ENCODE measurements at regions not wholly inside any gene's neighbourhood (a gene's known extent, or its start where the extent isn't known, plus 50 kb on each side); places are given as distances from the start of the nearest gene placed in this dataset.

DNA sequence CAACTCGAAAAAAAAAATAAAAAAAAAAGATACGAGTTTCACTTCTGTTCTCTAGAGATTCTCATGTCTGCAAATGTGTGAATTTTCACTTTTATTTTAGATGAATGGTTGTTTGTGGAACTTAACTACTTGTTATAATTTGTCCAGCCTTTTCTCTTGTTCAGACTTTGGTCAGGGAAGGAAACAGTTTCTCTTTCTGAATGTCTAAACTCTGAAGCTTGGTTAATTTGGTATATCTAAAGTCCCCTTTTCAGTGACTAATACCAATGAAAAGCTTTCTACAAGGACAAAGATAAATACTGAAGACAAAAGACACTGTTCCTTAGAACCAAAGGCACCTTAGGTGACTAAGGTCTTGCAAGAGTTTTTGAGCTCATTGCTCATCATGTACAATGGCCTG is 144.4 kb upstream of the PIEZO2 start:
- H3K9me3 ChIP-seq (ENCODE audit: insufficient read depth, low read length) = no peaks in the 10 kb centered on the region
- TF ChIP-seq, protein P1, sequence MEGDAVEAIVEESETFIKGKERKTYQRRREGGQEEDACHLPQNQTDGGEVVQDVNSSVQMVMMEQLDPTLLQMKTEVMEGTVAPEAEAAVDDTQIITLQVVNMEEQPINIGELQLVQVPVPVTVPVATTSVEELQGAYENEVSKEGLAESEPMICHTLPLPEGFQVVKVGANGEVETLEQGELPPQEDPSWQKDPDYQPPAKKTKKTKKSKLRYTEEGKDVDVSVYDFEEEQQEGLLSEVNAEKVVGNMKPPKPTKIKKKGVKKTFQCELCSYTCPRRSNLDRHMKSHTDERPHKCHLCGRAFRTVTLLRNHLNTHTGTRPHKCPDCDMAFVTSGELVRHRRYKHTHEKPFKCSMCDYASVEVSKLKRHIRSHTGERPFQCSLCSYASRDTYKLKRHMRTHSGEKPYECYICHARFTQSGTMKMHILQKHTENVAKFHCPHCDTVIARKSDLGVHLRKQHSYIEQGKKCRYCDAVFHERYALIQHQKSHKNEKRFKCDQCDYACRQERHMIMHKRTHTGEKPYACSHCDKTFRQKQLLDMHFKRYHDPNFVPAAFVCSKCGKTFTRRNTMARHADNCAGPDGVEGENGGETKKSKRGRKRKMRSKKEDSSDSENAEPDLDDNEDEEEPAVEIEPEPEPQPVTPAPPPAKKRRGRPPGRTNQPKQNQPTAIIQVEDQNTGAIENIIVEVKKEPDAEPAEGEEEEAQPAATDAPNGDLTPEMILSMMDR (IDR thresholded peaks at IDR 0.05; ENCODE audit: low read depth, low read length) = no peak
- TF ChIP-seq EZH2phosphoT487 (IDR thresholded peaks at IDR 0.05; ENCODE audit: low read depth) = no peak
- no peak overlapping the region for H3K27ac ChIP-seq (ENCODE audit: low read length)
- no peaks in the 10 kb centered on the region for H4K20me1 ChIP-seq (ENCODE audit: insufficient read depth, low read length)
- no peaks in the 10 kb centered on the region for H3K79me2 ChIP-seq (ENCODE audit: low read length)
- no peak overlapping the region for H3K4me3 ChIP-seq (ENCODE audit: low read length)
- H3K27me3 ChIP-seq (ENCODE audit: low read depth, low read length) = peaks cover 22% of the 10 kb centered on the region
- H3K36me3 ChIP-seq (replicated peaks; ENCODE audit: low read depth, low read length) = no peaks in the 10 kb centered on the region
- H3K4me1 ChIP-seq (ENCODE audit: low read length) = peaks cover 5% of the 10 kb centered on the region
- H3K4me2 ChIP-seq (ENCODE audit: low read length) = 0 out of 2 replicates have a peak overlapping the region, but pooled peaks have one; percentile 20
- H2AFZ ChIP-seq (ENCODE audit: low read depth, low read length) = no peak overlapping the region
- no peak overlapping the region for H3K9ac ChIP-seq (ENCODE audit: low read length)

DNA sequence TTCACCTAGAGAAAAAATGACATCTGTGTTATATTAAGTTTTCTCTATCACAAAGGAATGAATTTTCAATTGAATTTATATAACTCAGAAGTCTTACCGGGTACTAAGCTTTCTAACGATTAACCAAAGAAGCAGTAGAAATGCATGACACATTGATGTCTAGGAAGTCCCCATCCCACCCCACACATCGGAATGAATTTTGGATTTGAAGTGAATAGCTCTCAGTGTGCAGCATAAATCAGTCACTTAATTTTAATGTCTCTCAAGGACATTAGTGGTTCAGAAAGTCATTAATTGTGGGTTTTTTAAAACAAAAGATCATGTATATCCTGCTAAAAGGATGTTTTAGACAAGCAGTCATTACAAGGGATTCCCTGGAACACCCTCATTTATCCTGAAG is 141.4 kb upstream of the PIEZO2 start:
- Histone ChIP-seq H3K4me2 (ENCODE audit: low read length) (no peak overlapping the region), H3K4me1 (ENCODE audit: low read length) (peaks cover 5% of the 10 kb centered on the region), H3K4me3 (ENCODE audit: low read length) (no peak overlapping the region), H3K9ac (ENCODE audit: low read length) (no peak overlapping the region), H3K36me3 (replicated peaks; ENCODE audit: low read depth, low read length) (no peaks in the 10 kb centered on the region), H3K27me3 (ENCODE audit: low read depth, low read length) (peaks cover 22% of the 10 kb centered on the region), H3K27ac (ENCODE audit: low read length) (no peak overlapping the region), H3K9me3 (ENCODE audit: insufficient read depth, low read length) (no peaks in the 10 kb centered on the region), H3K79me2 (ENCODE audit: low read length) (no peaks in the 10 kb centered on the region), H2AFZ (ENCODE audit: low read depth, low read length) (no peak overlapping the region), H4K20me1 (ENCODE audit: insufficient read depth, low read length) (no peaks in the 10 kb centered on the region)
- TF ChIP-seq, protein P1 (IDR thresholded peaks at IDR 0.05; ENCODE audit: low read depth, low read length) = no peak
- TF ChIP-seq EZH2phosphoT487 (IDR thresholded peaks at IDR 0.05; ENCODE audit: low read depth) = no peak

DNA sequence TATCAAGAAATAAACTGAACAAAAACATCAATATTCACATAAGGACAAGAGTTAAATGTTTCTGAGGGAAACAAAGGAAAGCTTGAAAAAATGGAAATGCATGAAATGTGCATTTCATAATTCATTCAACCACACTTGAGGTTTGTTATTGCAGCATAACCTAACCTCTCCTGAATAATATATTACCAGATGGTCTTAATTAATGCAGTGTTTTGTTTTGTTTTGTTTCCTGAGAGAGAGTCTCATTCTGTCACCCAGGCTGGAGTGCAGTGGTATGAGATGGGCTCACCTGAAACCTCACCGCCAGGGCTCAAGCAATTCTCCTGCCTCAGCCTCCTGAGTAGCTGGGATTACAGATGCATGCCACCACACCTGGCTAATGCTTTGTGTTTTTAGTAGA is 139.9 kb upstream of the PIEZO2 start:
- H3K4me1 ChIP-seq (ENCODE audit: low read length) = peaks cover 5% of the 10 kb centered on the region
- no peak overlapping the region for H2AFZ ChIP-seq (ENCODE audit: low read depth, low read length)
- no peaks in the 10 kb centered on the region for H3K79me2 ChIP-seq (ENCODE audit: low read length)
- no peak overlapping the region for H3K27ac ChIP-seq (ENCODE audit: low read length)
- H3K9ac ChIP-seq (ENCODE audit: low read length) = no peak overlapping the region
- H3K4me2 ChIP-seq (ENCODE audit: low read length) = no peak overlapping the region
- H3K9me3 ChIP-seq (ENCODE audit: insufficient read depth, low read length) = no peaks in the 10 kb centered on the region
- peaks cover 13% of the 10 kb centered on the region; the same call in 1 of the 2 replicates for H3K27me3 ChIP-seq (ENCODE audit: low read depth, low read length)
- no peak overlapping the region for H3K4me3 ChIP-seq (ENCODE audit: low read length)
- no peaks in the 10 kb centered on the region for H4K20me1 ChIP-seq (ENCODE audit: insufficient read depth, low read length)
- no peak for TF ChIP-seq EZH2phosphoT487 (IDR thresholded peaks at IDR 0.05; ENCODE audit: low read depth)
- TF ChIP-seq, protein P1 (IDR thresholded peaks at IDR 0.05; ENCODE audit: low read depth, low read length) = no peak
- no peaks in the 10 kb centered on the region for H3K36me3 ChIP-seq (replicated peaks; ENCODE audit: low read depth, low read length)

DNA sequence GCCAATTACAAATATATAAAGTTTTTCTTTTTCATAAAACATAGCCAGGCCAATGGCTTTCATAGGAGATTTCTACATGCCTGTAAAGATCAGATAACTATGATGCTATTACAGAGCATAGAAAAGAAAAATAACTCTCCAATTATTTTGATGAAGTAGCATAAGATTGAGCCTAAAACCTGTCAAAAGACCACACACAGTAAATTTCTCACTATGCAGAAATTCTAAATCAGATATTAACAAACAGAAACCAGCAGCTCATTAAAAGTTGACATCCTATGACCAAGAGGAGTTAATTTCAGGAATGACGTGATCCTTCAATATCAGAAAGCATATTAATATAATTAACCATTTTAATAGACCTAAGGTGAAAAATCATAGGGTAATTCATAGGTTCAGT is 139.0 kb upstream of the PIEZO2 start:
- TF ChIP-seq, protein P1 (IDR thresholded peaks at IDR 0.05; ENCODE audit: low read depth, low read length) = no peak
- no peak for TF ChIP-seq EZH2phosphoT487 (IDR thresholded peaks at IDR 0.05; ENCODE audit: low read depth)

More for the DNA sequence above, 139.0 kb upstream of the PIEZO2 start:
- H3K4me2 ChIP-seq (ENCODE audit: low read length) = no peak overlapping the region
- no peak overlapping the region for H2AFZ ChIP-seq (ENCODE audit: low read depth, low read length)
- H3K27ac ChIP-seq (ENCODE audit: low read length) = no peak overlapping the region
- no peak overlapping the region for H3K9ac ChIP-seq (ENCODE audit: low read length)
- no peaks in the 10 kb centered on the region for H3K79me2 ChIP-seq (ENCODE audit: low read length)
- peaks cover 8% of the 10 kb centered on the region; the same call in 1 of the 2 replicates for H3K27me3 ChIP-seq (ENCODE audit: low read depth, low read length)
- no peaks in the 10 kb centered on the region for H3K36me3 ChIP-seq (replicated peaks; ENCODE audit: low read depth, low read length)
- H4K20me1 ChIP-seq (ENCODE audit: insufficient read depth, low read length) = no peaks in the 10 kb centered on the region
- no peak overlapping the region for H3K4me3 ChIP-seq (ENCODE audit: low read length)
- H3K4me1 ChIP-seq (ENCODE audit: low read length) = no peaks in the 10 kb centered on the region
- no peaks in the 10 kb centered on the region for H3K9me3 ChIP-seq (ENCODE audit: insufficient read depth, low read length)

Data from OCI-LY3 (cell line).